ENCODE measurements at regions not wholly inside any gene's neighbourhood (a gene's known extent, or its start where the extent isn't known, plus 50 kb on each side); places are given as distances from the start of the nearest gene placed in this dataset.

GRCh38 chr22:48653929-48654328, 1173.7 kb downstream of the BRD1 start:
- H3K27me3 ChIP-seq (ENCODE audit: control insufficient read depth, insufficient read depth, low read length): no peaks in the 10 kb centered on the region
- H3K4me3 ChIP-seq (ENCODE audit: insufficient read depth, low read depth, low read length): no peak overlapping the region
- no peak overlapping the region for H2AK9ac ChIP-seq (replicated peaks; ENCODE audit: low read depth, low read length, poor library complexity)
- H3K79me1 ChIP-seq (ENCODE audit: low read depth in 1 of 2, low read length in 2 of 2): no peaks in the 10 kb centered on the region
- no peak overlapping the region for H2BK120ac ChIP-seq (ENCODE audit: low read depth, low read length)
- no peak overlapping the region for H3K56ac ChIP-seq (ENCODE audit: extremely low read depth, insufficient read depth, low read length)
- H3K18ac ChIP-seq (ENCODE audit: low read depth, low read length): no peak overlapping the region
- ChIA-PET POLR2A (ENCODE audit: unreplicated experiment) (no interaction called here), CTCF (no interaction called here)
- DNase-seq: no peak
- no peak overlapping the region for H3K27ac ChIP-seq (ENCODE audit: insufficient read depth, low read length)
- H4K91ac ChIP-seq (ENCODE audit: insufficient read depth, low read depth, low read length): no peak overlapping the region
- TF ChIP-seq USF2 (IDR thresholded peaks at IDR 0.05; ENCODE audit: low read depth, low read length): no peak
- TF ChIP-seq RFX5 (IDR thresholded peaks at IDR 0.05; ENCODE audit: low read depth, low read length): no peak
- TF ChIP-seq BHLHE40 (IDR thresholded peaks at IDR 0.05; ENCODE audit: low read depth, low read length): no peak
- TF ChIP-seq MXI1 (IDR thresholded peaks at IDR 0.05; ENCODE audit: borderline replicate concordance, low read depth, low read length): no peak
- no peak for TF ChIP-seq POLR2A (IDR thresholded peaks at IDR 0.05; ENCODE audit: low read depth, low read length)
- no peak for TF ChIP-seq CHD1 (IDR thresholded peaks at IDR 0.05; ENCODE audit: low read depth, low read length)
- no peak for TF ChIP-seq FOS (IDR thresholded peaks at IDR 0.05; ENCODE audit: low read depth, low read length)
- no peak for TF ChIP-seq NFE2L2 (IDR thresholded peaks at IDR 0.05; ENCODE audit: low read depth, low read length)
- TF ChIP-seq MAZ (IDR thresholded peaks at IDR 0.05; ENCODE audit: borderline replicate concordance, low read depth, low read length): no peak
- no peak for TF ChIP-seq MAFK (IDR thresholded peaks at IDR 0.05; ENCODE audit: low read depth, low read length)
- TF ChIP-seq SMC3 (IDR thresholded peaks at IDR 0.05; ENCODE audit: low read depth, low read length): no peak
- TF ChIP-seq ELK1 (IDR thresholded peaks at IDR 0.05; ENCODE audit: borderline replicate concordance, low read depth, low read length): no peak
- TF ChIP-seq RAD21 (IDR thresholded peaks at IDR 0.05; ENCODE audit: low read length): no peak
- TF ChIP-seq CEBPB (IDR thresholded peaks at IDR 0.05; ENCODE audit: low read depth, low read length): no peak
- no peak for TF ChIP-seq CTCF (conservative IDR thresholded peaks at IDR 0.05; ENCODE audit: low read depth, low read length)
- no peak for TF ChIP-seq RCOR1 (IDR thresholded peaks at IDR 0.05; ENCODE audit: insufficient replicate concordance, low read length)
- no TSS peak for BruUV-seq (replicated peaks)
- no peaks in the 10 kb centered on the region for H4K20me1 ChIP-seq (ENCODE audit: insufficient read depth, low read length)
- no peaks in the 10 kb centered on the region for H3K36me3 ChIP-seq (ENCODE audit: control insufficient read depth, insufficient read depth, low read length)
- H3K9me3 ChIP-seq (ENCODE audit: control insufficient read depth, insufficient read depth, low read length): peaks cover 57% of the 10 kb centered on the region
- no peak overlapping the region for H2BK5ac ChIP-seq (ENCODE audit: low read depth, low read length, poor library complexity, severe bottlenecking)
- 76% methylated on average over 2 of the region's 18 CpGs; no CpG with 5 or more reads in 1 of the 2 experiments for WGBS, 2 experiments (ENCODE audit: extremely low coverage in 2 of 2, insufficient read length in 1 of 2)
- no peak overlapping the region for H3K23ac ChIP-seq (ENCODE audit: low read depth, low read length)
- no peaks in the 10 kb centered on the region for H3K4me1 ChIP-seq (ENCODE audit: control insufficient read depth, insufficient read depth, low read length)
- dilution Hi-C loops (cut with HindIII; ENCODE audit: low sequenced_read_pairs, unreplicated experiment) (no loop called here), intact Hi-C loops (cut with micrococcal nuclease) (no loop called here), in situ Hi-C loops (cut with MboI; ENCODE audit: low sequenced_read_pairs) (no loop called here)
- H4K8ac ChIP-seq (ENCODE audit: low read depth in 2 of 2, low read length in 2 of 2): no peak overlapping the region
- H3K9ac ChIP-seq (ENCODE audit: low read depth, low read length): no peak overlapping the region
- no peak overlapping the region for H2AFZ ChIP-seq (replicated peaks; ENCODE audit: low read length, poor library complexity)
- H3K9me1 ChIP-seq (ENCODE audit: insufficient read depth, low read length): no peaks in the 10 kb centered on the region
- no peak overlapping the region for H4K5ac ChIP-seq (ENCODE audit: low read depth, low read length)
- no peak for ATAC-seq (ENCODE audit: low read depth)
- H3K4ac ChIP-seq (ENCODE audit: low read depth, low read length): no peak overlapping the region
- H2BK20ac ChIP-seq (ENCODE audit: low read depth, low read length): no peak overlapping the region
- no peak overlapping the region for H3K14ac ChIP-seq (replicated peaks; ENCODE audit: low read depth, low read length)
- no peak overlapping the region for H2BK15ac ChIP-seq (ENCODE audit: low read depth, low read length)
- no peak overlapping the region for H3K4me2 ChIP-seq (ENCODE audit: low read depth, low read length)
- H2AK5ac ChIP-seq (ENCODE audit: low read depth, low read length): no peak overlapping the region

Measured in IMR-90 (cell line).